EL (cell line): ENCODE measurements at regions not wholly inside any gene's neighbourhood (a gene's known extent, or its start where the extent isn't known, plus 50 kb on each side); places are given as distances from the start of the nearest gene placed in this dataset.
"Not testable (repeated sequence)": the region's sequence is repeated elsewhere in the genome, so short reads cannot be mapped to it uniquely, and the experiment has no call there.

Source experiments
- DNase-seq: peaks from one replicate; pipeline ENCODE4 v3.0.0-alpha.2; 2016

DNA sequence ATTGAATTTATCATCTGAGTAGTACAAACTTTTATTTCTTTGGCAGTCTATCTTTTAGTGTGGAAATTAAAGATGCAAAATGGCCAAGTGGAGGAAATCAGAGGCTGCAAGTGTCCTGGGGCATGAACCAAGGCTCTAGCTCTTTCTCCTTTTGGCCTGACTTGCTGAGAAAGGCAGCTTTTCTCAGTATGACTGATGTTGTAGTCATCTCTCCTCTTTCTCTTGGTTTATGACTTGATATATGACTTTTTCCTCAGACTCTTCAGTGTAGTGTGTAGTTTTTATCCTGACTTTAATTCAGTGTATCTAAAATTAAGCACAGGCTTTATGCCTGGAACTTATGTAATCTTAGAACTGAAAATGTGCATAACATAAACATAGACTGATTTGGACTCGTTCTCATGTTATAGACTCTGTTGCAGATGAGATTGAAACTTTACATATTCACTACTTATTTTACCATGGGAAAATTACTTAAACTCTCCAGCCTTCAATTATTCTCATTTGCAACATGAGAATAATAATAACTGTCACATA is 65.7 kb downstream of the SLITRK5 start:
- DNase-seq = no peak

DNA sequence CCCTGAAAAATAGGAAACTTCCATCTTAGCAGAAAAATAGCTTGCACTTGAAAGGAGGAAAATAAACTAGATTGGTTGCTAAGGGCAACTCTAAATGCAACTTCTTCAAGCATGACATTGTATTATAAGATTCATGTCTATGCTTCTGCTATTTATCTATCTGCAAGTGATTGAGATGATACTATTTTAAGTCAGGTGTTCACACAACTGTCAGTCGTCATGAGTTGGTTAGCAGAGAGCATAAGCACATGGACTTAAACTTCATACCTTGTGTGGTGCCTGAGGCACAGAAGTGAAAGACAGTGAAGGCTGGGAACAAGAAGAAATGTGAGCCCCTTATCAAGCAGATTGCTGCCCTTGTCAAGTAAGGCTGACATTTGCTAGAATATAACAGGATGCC is 82.9 kb downstream of the SLITRK5 start:
- no peak for DNase-seq

DNA sequence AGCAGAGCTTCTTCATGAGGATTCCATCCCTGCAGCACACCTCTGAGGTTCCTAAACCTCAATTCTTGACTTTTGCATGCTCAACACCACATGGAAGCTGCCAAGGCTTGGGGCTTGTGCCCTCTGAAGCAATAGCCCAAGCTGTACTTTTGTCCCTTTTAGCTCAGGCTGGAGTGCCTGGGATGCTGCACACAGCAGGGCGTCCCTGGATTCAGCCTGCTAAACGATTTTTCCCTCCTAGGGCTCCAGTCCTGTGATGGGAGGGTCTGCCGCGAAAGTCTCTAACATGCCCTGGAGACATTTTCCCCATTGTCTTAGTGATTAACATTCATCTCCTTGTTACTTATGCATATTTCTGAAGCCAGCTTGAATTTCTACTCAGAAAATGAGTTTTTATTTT is 98.3 kb downstream of the SLITRK5 start:
- no peak for DNase-seq

DNA sequence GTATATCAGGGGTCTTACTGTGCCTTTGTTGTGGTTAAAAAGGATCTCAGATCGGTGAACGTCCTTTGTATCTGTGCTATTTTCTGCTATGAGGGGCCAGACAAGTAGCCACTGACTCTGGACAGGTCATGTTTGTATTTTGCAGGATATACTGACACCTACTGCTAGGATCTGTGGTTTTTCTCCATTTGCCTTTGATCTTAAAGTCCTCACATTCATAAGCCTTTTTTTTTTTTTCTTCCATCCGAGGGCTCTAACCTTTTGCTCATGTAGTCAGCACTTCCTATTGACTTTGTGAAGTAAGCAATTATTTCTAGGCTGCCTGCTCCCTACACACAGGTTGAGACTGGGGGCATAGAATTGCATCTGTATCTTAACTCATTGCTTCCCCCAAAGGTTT is 106.2 kb downstream of the SLITRK5 start:
- DNase-seq = no peak

DNA sequence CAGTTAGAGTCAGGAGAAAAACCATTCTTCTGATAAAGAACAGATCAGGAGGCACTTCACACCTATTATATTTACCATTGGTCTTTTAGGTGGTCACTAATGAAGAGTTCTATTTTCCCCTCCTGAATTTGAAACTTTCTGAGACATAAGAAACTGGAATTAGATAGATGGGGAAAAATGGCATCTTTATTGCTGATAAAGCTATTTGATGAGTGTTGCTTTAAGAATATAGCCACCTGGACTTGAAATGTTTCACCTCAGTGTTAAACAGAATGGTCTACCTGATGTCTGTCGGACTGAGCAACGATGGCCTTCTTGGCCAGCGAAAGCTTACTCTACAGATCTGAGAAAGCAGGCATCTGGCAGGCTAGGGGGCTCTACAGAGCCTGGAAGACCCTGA is 107.0 kb downstream of the SLITRK5 start:
- DNase-seq = no peak

DNA sequence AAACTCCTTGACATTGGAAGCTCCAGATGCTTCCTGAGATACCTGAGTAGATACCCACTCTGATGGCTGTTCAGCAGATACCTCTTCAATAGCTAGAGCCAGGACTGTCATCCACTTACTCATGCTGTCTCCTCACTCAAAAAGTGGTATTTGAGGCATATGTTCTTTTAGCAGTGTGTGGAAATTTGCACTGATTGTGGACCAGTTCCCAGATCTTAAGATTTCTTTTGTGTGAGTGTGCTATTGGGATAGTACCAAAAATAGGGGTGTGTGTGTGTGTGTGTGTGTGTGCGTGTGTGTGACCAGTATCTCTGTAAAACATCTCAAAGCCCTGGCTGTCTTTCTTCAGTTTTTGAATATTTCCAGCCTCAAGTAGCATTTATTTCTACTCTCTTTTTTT is 108.3 kb downstream of the SLITRK5 start:
- no peak for DNase-seq

DNA sequence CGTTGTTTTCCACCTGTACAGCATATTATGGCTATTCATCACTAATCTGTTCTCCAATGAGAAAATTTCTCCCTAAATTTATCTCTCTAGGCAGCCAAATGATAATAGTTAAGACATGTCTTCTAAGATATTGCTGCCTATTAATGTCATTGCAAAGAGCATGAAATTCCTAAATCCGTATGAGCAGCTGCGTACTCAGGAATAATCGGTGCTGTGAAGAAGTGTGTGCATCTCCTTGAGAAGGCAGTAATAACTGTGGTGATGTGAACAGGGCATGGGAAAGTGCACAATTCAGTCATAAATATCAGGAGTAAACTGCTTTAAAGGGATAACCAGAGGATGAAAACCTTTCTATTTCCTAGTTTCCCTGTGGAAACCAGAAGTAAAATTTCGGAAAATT is 112.2 kb downstream of the SLITRK5 start:
- DNase-seq = no peak

DNA sequence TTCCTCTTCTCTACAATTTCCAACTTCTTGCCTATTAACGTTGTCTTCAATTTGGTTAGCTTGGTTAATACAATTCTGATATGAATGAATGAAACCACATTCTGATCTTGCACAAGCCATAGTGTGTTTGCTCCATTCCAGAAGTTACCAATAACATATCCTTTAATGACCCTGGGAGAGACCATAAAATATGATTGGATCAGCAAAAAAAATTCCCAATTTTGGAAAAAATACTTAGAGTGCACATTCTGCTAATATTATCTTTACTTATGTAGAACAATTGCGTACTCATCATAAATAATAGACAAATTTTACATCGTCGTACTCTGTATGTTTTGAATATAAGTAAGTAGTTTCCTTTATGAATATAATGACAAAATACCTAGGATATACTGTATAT is 117.2 kb downstream of the SLITRK5 start:
- no peak for DNase-seq

DNA sequence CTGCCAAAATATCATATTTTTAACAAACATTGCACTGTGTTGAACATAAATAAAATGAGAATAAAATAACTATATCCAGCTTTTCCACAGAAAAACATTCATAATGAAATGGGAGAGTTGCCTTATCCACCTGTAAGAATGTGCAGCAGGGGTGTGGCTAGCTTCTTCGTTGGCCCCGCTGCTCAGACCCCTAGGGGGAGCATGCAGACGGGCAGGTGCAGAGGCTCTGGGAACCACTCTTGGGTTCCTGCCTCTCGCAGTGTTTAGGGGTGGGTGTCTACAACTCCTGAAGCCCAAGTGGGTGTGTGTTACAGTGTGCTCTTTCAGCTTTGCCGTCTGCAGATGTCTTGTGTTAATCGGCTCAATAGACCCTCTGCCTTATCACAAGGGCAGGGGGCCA is 121.7 kb downstream of the SLITRK5 start:
- DNase-seq = no peak

DNA sequence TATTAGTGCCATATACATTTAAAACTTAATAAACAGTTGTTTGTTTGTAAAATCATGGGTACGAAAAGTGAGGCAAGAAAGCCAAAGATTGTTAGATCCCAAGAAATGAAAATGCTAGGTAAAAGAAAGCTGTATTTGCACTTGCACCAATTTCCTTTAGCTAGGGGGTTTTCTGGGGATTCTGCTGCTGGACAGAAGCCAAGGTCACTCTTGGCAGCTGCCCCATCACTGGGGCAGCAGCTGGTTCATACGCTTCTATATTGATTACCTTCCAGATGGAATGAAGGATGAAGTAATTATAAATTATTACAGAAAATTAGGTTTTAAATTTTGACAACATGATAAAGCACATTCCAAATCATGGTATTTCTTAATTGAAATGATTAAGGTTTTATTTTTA is 127.4 kb downstream of the SLITRK5 start:
- no peak for DNase-seq

DNA sequence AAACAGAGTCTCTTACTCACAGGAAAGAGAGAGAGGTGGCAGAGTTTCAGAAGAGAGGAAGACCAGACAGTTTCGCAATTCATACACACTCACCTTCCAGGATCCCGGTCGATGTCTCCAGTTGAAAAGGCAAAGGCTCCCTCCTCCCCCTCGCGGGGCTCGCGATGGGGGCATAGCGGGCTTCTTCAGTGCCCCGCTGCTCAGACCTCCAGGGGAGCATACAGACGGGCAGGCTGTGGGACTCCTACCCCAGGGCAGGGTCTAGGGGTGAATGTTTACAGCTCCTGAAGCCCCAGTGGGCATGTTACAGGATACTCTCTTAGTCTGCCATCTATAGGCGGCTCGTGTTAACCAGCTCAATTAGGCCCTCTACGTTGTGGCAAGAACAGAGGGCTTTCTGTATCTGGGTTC is 139.2 kb downstream of the SLITRK5 start:
- DNase-seq = no peak

DNA sequence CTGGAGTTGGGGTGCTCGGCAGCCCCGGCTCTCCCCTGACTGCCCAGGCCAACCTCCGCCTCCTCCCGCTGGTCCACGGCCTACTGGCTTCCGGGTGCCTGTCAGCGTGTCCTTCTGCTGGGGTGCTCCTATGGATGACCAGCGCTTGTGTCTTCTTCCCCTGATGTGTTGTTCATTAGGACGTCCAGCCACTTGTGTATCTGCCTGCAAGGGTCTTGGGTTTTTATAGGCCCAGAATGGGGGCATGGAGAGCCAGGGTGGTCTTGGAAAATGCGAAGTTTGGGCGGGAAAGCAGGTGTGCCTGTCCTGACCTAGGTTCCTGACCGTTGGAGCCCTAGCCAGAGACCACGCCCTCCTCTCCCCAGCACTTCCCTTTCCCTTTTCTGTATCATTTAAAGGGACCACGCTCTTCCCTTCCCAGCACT is 139.8 kb downstream of the SLITRK5 start:
- no peak for DNase-seq

DNA sequence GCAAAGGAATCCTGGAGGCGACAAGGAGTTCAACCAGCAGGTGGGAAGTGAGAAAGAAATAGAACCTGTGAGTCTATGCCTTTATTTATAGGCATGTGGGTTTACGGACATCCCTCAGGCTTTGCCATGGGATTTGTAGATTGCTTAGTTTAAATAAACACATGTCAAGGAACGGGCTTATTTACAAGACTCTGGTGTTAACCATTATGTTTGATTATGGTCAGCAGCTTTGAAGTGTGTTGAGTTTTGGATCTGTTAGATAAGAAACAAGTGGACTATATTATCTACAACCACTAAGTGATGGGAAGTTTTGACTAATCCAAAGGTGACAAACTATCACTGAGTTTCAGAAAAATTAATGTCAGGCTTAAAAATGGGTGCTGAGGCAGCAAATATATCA is 143.2 kb downstream of the SLITRK5 start:
- DNase-seq = no peak

DNA sequence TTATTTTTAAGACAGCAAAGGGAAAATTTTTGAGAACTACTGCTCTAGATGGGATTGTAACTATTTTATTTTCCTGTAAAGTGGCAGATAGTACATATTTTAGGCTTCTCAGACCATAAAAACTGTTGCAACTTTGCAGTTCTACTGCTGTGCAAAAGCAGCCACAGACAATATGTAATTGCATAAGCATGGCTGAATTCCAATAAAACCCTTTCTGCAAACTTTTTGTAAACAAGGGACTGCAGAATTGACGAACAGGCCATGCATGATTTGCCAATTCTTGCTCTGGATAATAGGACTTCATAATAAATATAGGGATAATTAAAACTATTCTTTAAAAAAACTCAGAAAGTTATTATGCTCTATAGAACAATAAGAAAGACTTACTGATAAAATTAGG is 149.1 kb downstream of the SLITRK5 start:
- DNase-seq = no peak

DNA sequence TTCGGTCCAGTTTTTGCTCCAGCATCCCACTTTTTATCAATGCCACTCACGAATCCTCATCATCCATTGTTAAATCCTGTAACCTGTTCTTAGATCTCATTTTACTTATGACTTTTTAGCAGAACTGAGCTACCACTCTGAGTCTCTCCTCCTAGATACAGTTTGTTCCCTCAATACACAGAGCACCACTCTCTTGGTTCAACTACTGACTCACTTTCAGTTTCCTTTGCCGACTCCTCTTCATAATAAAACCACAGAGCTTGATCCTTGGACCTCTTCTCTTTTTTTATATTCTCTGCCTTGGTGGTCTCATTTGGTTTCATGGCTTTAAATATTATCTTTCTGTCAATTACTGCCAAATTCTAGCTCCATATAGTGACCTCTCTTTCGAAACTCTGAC is 150.3 kb downstream of the SLITRK5 start:
- DNase-seq = no peak

DNA sequence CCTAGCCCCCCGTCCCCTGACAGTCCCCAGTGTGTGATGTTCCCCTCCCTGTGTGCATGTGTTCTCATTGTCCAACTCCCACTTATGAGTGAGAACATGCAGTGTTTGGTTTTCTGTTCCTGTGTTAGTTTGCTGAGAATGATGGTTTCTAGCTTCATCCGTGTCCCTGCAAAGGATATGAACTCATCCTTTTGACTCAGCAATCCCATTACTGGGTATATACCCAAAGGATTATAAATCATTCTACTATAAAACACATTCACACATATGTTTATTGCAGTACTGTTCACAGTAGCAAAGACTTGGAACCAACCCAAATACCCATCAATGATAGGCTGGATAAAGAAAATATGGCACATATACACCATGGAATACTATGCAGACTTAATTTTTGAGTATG is 155.1 kb downstream of the SLITRK5 start:
- DNase-seq = not testable (repeated sequence)

DNA sequence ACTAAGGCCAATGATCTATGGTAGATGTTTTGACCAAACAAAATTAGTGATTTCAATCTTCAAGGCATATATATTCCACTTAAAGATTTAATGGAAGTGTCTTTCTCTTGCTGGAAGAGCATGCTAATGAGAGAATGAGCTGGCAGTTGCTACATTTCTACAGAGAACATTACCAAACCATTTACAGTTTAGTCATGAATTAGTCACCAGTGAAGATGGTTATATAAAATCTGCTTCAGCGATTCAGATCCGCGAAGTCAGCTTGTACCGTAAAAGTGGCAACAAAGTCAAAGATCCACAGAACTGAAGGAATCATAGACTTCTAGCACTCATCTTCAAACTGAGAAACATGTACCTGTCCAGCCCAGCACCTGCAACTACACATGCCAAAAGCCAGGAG is 156.3 kb downstream of the SLITRK5 start:
- no peak for DNase-seq

DNA sequence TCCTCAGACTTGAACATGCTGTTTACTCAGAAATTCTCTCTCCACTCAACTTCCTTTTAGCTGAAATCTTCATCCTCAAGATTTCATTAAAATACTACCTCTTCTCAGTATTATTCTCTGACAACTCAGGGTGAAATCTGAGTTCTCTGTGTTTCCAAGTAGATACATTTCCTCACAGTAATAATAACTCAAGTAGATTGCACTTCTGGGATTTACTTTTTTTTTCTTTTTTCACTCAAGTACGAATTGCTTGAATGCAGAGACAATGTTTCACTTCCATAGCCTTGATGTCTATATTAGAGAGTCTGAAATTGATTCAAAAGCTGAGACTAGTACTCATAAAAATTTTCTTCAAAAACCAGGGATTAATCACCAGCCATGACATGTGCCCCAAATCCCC is 166.4 kb downstream of the SLITRK5 start:
- DNase-seq = no peak

DNA sequence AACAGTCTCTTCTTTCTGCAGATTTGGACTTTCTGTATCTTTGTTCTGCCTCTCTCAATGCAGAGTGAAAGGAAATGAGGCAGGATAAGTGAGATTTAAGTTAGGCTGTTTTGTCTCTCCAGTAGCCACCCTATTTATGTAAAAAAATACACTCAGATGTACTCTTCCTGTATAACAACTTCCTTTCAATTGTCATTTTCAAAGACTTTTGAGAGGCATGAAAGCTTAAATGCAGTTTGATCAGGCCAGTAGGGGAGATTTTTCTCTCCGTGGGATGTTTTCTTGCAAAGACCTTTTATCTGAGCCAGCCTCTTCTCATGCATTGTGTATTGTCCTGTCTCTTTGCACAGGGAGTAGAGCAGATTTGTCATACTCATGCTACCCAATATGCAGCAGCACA is 166.8 kb downstream of the SLITRK5 start:
- DNase-seq = no peak

DNA sequence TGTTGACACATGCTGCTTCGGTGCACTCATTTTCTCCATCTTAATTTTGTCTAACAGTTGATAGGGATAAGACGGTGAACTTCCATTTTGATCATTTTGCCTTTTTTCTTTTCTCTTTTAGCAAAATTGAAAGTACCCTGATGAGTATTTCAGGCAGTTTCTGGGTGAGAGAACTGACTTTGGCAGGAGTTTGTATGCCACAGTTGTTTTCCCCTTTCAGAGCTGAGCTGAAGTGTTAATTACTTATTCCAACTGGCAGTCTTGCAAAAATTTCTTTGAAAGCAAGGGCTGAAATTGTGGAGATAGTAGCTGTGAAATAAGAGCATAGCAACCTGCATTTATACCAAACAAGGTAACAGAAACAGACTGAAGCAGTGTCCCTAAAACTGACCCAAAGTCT is 180.2 kb downstream of the SLITRK5 start:
- no peak for DNase-seq

DNA sequence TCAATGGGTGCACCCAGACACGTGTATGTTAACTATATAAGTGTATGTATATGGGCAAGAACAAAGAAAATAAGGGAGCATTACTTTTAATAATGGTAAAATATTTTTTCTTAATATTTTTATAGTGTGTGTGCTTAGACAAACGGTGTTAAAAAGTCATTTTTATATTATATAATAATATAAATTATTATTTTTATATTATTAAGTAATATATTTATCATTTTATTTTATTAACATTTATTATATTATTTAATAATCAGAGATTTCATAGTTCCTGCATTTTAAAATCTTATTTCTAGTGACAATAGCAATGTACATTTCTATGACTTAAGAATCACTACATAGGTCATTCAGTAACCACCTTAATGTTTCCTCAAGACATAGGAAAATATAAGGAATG is 184.4 kb downstream of the SLITRK5 start:
- no peak for DNase-seq

DNA sequence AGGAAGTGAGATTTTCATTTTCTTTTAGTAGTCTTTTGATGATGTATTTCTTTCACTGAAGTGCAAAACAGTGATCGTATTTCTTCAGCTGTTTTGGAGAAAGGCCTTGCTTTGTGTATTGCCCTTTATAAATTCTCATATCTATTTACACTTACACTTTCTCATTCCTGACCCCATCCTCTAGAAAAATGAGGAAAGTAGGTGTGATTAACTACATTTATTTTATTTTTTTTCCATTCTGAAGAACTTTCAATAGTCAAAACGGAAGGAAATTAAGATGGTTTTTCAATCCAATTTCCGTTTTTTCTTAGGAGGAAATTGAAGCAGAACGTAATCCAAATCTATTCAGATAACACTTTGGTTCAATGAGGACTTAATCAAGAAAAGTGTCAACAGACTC is 188.1 kb downstream of the SLITRK5 start:
- DNase-seq = no peak

DNA sequence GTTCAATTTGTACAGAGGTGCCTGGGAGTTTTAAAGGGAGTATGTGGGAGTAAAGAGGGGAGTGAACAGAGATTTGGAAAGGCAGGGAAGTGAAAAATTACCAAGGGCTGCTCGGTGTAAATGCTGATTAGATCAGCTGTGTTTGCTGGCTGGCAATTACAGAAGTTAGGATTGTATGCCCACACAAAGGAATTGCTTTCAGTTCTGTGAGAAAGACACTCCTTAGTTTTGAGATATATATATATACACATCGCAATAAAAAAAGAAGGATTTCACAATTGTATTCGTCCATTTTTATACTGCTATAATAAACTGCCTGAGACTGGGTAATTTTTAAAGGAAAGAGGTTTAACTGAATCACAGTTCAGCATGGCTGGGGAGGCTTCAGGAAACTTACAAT is 196.3 kb downstream of the SLITRK5 start:
- no peak for DNase-seq

DNA sequence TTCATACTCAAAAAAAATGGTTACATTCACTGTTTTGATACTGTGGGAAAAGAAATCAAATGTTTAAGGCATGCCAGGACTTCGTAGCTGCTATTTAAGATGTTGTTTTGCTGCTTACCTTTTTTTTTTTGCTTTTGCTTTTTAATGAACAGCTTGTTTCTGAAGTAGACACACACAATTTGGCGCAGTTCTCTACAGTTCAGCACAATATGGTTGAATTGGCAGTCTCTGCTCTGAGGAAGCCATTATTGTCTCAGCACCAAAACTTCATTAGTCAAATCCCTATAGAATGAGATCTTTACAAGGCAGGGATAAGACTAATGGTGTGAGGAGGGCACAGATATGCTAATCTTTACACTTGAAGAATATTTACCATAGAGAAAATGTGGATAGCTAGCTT is 197.6 kb downstream of the SLITRK5 start:
- no peak for DNase-seq

DNA sequence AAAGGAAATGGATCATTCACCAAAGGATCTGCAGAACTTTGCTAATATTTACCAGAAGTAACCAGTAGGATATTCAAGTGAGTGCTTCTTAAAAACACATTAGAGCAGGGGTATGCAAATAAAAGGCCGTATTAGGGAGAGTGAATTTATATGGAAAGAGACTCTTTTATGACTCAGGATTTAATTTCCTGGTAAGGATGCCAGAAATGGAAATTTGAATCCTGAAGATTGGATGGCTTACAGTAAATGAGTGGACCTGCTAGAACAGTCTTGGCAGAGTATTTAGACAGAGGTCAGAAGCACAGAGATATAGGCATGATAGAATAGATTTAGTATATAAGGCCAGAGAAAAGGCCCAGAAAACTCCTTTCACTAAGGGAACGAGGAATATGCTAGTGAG is 201.6 kb downstream of the SLITRK5 start:
- no peak for DNase-seq

DNA sequence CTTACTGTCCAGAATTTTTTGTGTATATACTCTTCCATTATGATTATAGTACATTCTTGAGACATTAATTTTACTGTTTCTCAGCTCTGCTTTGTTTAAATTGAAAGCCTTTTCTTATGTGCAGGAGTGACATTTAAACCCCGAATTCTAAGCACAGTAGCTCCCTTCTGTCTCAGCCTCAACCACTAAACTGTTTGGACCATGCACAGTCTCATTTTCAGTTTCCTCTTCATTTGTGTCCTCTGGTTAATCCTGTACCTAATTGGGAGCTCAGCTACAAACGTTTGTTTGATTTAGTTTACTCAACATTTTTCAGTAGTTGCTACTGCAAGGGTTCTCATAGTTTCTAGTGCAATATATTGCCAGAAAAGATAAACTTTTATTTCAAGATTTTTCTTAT is 206.3 kb downstream of the SLITRK5 start:
- DNase-seq = no peak
